HG03025 (cell line): ENCODE measurements at regions not wholly inside any gene's neighbourhood (a gene's known extent, or its start where the extent isn't known, plus 50 kb on each side); places are given as distances from the start of the nearest gene placed in this dataset.
"Not testable (repeated sequence)": the region's sequence is repeated elsewhere in the genome, so short reads cannot be mapped to it uniquely, and the experiment has no call there.

Experiments used
- ATAC-seq: cut with Tn5 transposase; IDR thresholded peaks from one replicate; pipeline ENCODE4 v1.9.1; 2021; ENCODE audit warnings: mild to moderate bottlenecking, moderate library complexity; ENCODE audit not compliant: unreplicated experiment, low FRiP score

- no peak for ATAC-seq
Observed at GRCh38 chr5:156200938-156201787, 125.8 kb upstream of the SGCD start.

- ATAC-seq = no peak
Observed at GRCh38 chr5:156201788-156202403, 125.1 kb upstream of the SGCD start.

- ATAC-seq = no peak
Observed at GRCh38 chr5:156208271-156208670, 118.7 kb upstream of the SGCD start.

- no peak for ATAC-seq
Observed at GRCh38 chr5:156218367-156219158, 108.4 kb upstream of the SGCD start.

- ATAC-seq = no peak
Observed at GRCh38 chr5:156219483-156220005, 107.4 kb upstream of the SGCD start.

- no peak for ATAC-seq
Observed at GRCh38 chr5:156221816-156222215, 105.1 kb upstream of the SGCD start.

GRCh38 chr5:156223547-156223946 lies 103.4 kb upstream of the SGCD start:
- ATAC-seq = no peak

- ATAC-seq = not testable (repeated sequence)
Observed at GRCh38 chr5:156226485-156226884, 100.5 kb upstream of the SGCD start.

GRCh38 chr5:156230887-156231286 lies 96.1 kb upstream of the SGCD start:
- ATAC-seq = no peak

- no peak for ATAC-seq
Observed at GRCh38 chr5:156232251-156232869, 94.6 kb upstream of the SGCD start.

- ATAC-seq = peak; percentile 65
Observed at GRCh38 chr5:156237361-156237760, 89.6 kb upstream of the SGCD start.

- no peak for ATAC-seq
Observed at GRCh38 chr5:156239800-156240199, 87.2 kb upstream of the SGCD start.

GRCh38 chr5:156240414-156240813 lies 86.5 kb upstream of the SGCD start:
- ATAC-seq = no peak

- ATAC-seq = no peak
Observed at GRCh38 chr5:156241266-156241665, 85.7 kb upstream of the SGCD start.

- ATAC-seq = no peak
Observed at GRCh38 chr5:156245895-156246294, 81.1 kb upstream of the SGCD start.

- no peak for ATAC-seq
Observed at GRCh38 chr5:156251076-156251475, 75.9 kb upstream of the SGCD start.

- no peak for ATAC-seq
Observed at GRCh38 chr5:156253130-156253529, 73.8 kb upstream of the SGCD start.

- ATAC-seq = no peak
Observed at GRCh38 chr5:156254196-156254595, 72.8 kb upstream of the SGCD start.

GRCh38 chr5:156256642-156257041 lies 70.3 kb upstream of the SGCD start:
- no peak for ATAC-seq

GRCh38 chr5:156258934-156259333 lies 68.0 kb upstream of the SGCD start:
- no peak for ATAC-seq

- ATAC-seq = no peak
Observed at GRCh38 chr5:156259618-156260017, 67.3 kb upstream of the SGCD start.
